ENCODE measurements at regions not wholly inside any gene's neighbourhood (a gene's known extent, or its start where the extent isn't known, plus 50 kb on each side); places are given as distances from the start of the nearest gene placed in this dataset.

GRCh38 chr7:10855583-10855982 is 118.1 kb upstream of the PHF14 start:
- no peak overlapping the region for H3K27ac Mint-ChIP-seq

GRCh38 chr7:10860516-10860915 is 113.2 kb upstream of the PHF14 start:
- Mint-ChIP-seq H3K27ac (no peak overlapping the region), H3K4me3 (no peak overlapping the region), H3K27me3 (ENCODE audit: insufficient read depth) (no peaks in the 10 kb centered on the region), H3K36me3 (ENCODE audit: low read depth) (no peaks in the 10 kb centered on the region), H3K9me3 (no peaks in the 10 kb centered on the region), H3K4me1 (peaks cover 7% of the 10 kb centered on the region)
- no peak for TF ChIP-seq CTCF (conservative IDR thresholded peaks at IDR 0.05)
- 79 to 91% methylated on average over 1 to 2 of the region's 2 CpGs for WGBS, 2 experiments (ENCODE audit: insufficient coverage in 1 of 2, insufficient read length in 1 of 2)
- Histone ChIP-seq H3K27ac (ENCODE audit: low read depth, low read length) (no peak overlapping the region), H3K4me3 (ENCODE audit: low read length) (no peak overlapping the region), H3K4me1 (ENCODE audit: control insufficient read depth, insufficient read depth, low read length) (peaks cover 5% of the 10 kb centered on the region), H3K9ac (ENCODE audit: extremely low read depth, low read length, poor library complexity, severe bottlenecking) (no peak overlapping the region), H3K36me3 (ENCODE audit: control insufficient read depth, insufficient read depth, low read length) (no peaks in the 10 kb centered on the region), H3K9me3 (ENCODE audit: control insufficient read depth, low read length) (no peaks in the 10 kb centered on the region), H3K27me3 (ENCODE audit: control insufficient read depth, insufficient read depth, low read length, poor library complexity, severe bottlenecking) (no peaks in the 10 kb centered on the region)
- peak; percentile 73 for DNase-seq

More at GRCh38 chr7:10855583-10855982, 118.1 kb upstream of the PHF14 start:
- H3K4me3 ChIP-seq (ENCODE audit: low read length), result no peak overlapping the region
- Mint-ChIP-seq H3K9me3 (no peaks in the 10 kb centered on the region), H3K4me1 (peaks cover 6% of the 10 kb centered on the region), H3K27me3 (ENCODE audit: insufficient read depth) (no peaks in the 10 kb centered on the region), H3K4me3 (no peak overlapping the region), H3K36me3 (ENCODE audit: low read depth) (no peaks in the 10 kb centered on the region)
- DNase-seq, result no peak
- H3K36me3 ChIP-seq (ENCODE audit: control insufficient read depth, insufficient read depth, low read length), result no peaks in the 10 kb centered on the region
- H3K9ac ChIP-seq (ENCODE audit: extremely low read depth, low read length, poor library complexity, severe bottlenecking), result no peak overlapping the region
- WGBS, 2 experiments (ENCODE audit: insufficient coverage in 1 of 2, insufficient read length in 1 of 2), result 96% methylated on average over 13 to 16 of the region's 16 CpGs
- no peaks in the 10 kb centered on the region for H3K9me3 ChIP-seq (ENCODE audit: control insufficient read depth, low read length)
- H3K27ac ChIP-seq (ENCODE audit: low read depth, low read length), result no peak overlapping the region
- no peak for TF ChIP-seq CTCF (conservative IDR thresholded peaks at IDR 0.05)
- H3K4me1 ChIP-seq (ENCODE audit: control insufficient read depth, insufficient read depth, low read length), result peaks cover 2% of the 10 kb centered on the region
- no peaks in the 10 kb centered on the region for H3K27me3 ChIP-seq (ENCODE audit: control insufficient read depth, insufficient read depth, low read length, poor library complexity, severe bottlenecking)

GRCh38 chr7:10863476-10863875 is 110.2 kb upstream of the PHF14 start:
- H3K27me3 Mint-ChIP-seq (ENCODE audit: insufficient read depth), result no peaks in the 10 kb centered on the region
- no peak for TF ChIP-seq CTCF (conservative IDR thresholded peaks at IDR 0.05)
- Histone ChIP-seq H3K4me3 (ENCODE audit: low read length) (no peak overlapping the region), H3K9ac (ENCODE audit: extremely low read depth, low read length, poor library complexity, severe bottlenecking) (no peak overlapping the region), H3K27me3 (ENCODE audit: control insufficient read depth, insufficient read depth, low read length, poor library complexity, severe bottlenecking) (no peaks in the 10 kb centered on the region), H3K36me3 (ENCODE audit: control insufficient read depth, insufficient read depth, low read length) (no peaks in the 10 kb centered on the region), H3K27ac (ENCODE audit: low read depth, low read length) (no peak overlapping the region), H3K9me3 (ENCODE audit: control insufficient read depth, low read length) (no peaks in the 10 kb centered on the region), H3K4me1 (ENCODE audit: control insufficient read depth, insufficient read depth, low read length) (peaks cover 5% of the 10 kb centered on the region)
- no peaks in the 10 kb centered on the region for H3K36me3 Mint-ChIP-seq (ENCODE audit: low read depth)
- H3K27ac Mint-ChIP-seq, result no peak overlapping the region
- no peak for DNase-seq
- H3K4me3 Mint-ChIP-seq, result no peak overlapping the region
- no peaks in the 10 kb centered on the region for H3K9me3 Mint-ChIP-seq
- H3K4me1 Mint-ChIP-seq, result peaks cover 7% of the 10 kb centered on the region
- WGBS, 2 experiments (ENCODE audit: insufficient coverage in 1 of 2, insufficient read length in 1 of 2), result 91 to 95% methylated on average over 6 to 7 of the region's 7 CpGs
